ENCODE measurements at regions not wholly inside any gene's neighbourhood (a gene's known extent, or its start where the extent isn't known, plus 50 kb on each side); places are given as distances from the start of the nearest gene placed in this dataset.

DNA sequence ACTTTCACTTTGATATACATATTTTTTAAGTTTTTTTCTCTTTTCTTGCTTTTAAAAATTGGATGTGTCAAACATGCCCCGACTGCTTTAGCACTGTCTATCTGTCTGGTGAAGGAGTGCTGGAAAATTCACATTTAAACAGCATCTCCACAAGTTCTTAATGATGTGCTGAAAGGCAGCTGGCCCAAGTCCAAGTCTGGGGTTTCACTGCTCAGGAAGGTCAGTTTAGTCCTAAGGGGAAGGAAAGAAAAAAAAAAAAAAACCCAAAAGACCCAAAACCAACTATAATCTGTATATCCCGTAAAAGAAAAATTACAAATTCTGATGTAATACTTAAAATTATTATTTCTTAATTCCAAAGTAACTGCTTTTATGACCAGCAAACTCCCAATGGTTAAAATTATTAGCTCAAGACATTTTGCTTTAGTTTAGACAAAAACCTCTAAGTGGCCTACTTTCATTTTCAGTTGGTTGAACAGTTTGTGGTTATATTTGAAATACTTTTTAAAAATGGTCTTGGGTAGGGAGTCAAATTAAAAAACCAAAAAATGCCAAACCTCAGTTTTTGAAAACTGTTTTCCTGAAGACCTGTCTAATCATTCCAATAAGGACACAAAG is 79.5 kb upstream of the PREP start:
- DNase-seq: no peak

DNA sequence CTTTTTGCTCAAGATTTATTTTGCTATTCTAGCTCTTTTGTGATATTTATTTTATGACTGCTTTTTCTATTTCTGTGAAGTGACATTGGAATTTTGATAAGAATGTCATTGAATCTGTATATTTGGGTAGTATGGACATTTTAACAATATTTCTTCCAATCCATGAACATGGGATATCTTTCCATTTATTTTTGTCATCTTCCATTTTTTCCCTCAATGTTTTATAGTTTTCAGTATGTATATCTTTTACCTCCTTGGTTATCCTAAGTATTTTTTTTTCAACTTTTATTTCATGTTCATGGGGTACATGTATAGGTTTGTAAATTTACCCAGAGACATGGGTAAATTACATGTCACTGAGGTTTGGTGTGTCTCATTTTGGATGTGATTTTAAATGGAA is 74.1 kb upstream of the PREP start:
- no peak for DNase-seq

DNA sequence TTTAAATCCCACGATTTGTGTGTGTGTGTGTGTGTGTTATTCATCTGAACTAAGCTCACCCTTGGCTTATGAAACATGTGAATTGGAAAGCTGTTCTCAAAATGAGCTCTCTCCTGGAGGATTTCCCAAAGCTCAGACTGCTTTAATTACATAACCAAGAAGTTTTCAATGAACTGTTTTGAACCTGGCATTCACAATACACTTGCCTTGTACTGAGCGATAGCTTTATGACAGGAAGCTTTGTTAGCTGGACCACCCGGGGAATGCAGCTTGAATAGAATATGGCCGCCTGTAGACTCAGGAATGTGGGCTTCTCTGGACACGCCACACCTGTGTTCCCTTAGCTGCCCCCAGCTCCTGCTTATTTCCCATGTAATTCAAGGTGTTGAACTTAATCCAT is 71.4 kb upstream of the PREP start:
- DNase-seq: no peak

DNA sequence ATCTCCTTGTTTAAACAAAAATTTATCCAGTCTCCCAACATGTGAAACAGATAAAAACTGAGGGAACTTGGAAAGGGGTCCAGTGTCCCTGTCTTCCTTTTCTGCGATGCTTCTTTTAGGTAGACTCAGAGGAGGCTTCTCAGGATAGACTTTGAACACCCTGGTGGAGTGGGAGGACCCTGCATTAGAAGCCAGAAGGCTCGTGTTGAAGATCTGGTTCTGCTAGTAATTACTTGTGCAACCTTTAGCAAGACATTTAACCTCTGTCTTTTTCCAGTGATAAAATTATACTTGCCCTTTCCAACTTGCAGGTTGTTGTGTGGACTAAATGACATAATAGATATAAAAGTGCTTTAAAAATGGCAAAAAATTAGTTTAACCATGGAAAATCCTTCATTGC is 67.1 kb upstream of the PREP start:
- no peak for DNase-seq

DNA sequence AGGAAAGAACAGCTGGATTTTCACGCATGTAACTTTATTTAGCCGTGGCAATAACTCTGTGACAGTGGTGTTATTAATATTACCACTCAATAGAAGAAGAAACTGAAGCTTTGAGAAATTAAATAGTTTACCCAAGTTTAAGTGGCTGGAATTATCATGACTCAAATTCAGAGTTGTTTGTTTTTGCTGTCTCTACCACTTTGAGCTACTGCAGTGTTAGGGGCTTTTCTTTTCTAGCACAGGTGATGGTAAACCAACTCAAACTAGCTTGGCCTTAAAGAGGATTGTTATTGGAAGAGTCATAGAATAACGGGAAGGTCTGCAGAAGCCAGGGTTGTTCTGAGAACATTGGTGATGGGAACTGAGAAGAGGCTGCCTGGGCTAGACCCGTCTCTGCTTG is 66.0 kb upstream of the PREP start:
- DNase-seq: no peak

DNA sequence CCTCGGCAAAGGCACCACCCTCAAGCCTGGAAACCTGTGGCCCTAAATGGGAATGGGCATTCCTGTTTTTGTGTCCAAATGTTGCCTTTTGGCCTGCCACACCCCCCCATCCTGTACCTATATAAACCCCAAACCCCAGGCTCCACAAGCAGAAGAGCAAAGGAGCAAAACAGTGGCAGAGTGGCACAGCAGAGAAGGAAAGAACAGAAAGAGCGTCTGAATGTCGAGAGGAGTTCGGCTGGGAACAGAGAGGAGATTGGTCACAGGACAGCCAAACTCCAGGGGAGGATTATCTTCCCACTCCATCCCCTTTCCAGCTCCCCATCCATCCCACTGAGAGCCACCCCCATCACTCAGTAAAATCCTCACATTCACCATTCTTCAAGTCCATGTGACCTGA is 58.0 kb upstream of the PREP start:
- no peak for DNase-seq

DNA sequence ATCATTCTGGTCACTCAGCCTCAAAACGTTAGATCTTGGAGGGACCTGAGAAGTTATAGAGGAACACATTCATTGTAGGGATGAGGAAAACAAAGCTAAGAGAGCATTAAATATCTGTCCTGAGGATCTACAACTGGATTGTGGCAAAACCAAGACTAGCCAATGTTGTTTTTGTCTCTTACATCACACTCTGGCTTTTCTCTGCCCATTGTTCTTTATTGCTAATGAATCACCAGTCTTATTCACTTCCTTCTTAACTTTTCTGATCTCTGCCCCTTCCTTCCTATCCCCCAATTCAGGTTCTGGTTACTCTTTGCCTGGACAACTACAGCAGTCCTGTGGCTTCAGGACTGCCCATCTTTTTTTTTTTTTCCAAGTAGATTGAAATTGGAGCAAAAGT is 57.0 kb upstream of the PREP start:
- no peak for DNase-seq

DNA sequence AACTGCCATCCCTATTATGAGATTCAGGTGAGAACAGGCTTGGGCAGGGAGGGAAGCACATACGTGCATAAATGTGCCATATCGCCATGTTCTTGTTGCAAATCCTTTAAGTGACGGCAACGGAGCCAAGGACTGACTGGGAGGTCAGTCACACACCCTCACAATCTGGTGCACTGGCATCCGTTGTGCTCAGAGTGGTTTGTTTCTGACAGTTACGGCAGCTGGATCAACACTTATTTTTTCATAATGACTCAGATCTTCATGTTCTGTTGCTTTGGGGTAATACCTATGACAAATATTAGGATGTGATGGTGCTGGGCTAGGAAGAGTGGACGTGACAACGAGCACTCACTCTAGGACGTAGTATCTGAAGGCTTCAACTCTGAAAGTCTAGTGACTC is 56.2 kb upstream of the PREP start:
- DNase-seq: no peak

DNA sequence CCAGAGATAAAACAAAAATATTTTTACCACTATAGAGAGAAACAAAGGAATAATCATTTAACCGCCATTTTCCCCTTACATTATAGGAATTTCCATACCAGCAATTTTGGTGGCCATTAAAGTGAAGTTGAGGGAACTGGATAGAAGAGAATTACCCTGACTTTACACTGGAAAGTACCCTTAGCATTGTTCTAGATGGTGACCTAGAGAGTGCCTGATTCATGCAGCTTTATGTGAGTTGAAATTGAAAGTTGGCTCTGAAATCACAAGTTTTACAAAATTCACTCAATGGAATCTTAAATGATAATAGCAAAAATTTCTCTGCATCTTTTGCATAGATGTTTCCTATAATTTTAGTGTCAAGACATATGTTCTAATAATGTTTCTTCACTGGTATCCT is 55.7 kb upstream of the PREP start:
- no peak for DNase-seq

DNA sequence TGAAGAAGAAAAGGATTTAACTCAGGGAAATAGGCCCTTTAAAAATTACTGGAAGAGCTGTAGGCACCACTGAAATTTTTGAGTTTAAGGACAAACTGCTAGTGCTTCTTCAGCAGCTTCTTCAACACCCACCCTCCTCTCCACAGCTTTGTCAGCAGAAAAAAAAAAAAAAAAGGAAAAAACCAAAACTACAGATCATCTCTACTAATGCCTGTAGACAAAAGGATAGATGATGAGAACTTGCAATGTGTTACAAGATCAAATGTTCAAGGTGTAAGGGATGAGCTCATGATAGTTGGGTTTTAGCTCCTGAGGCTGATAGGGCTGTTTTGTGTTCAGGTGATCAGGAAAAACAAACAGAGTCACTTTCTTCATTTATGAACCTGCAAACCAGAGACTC is 55.2 kb upstream of the PREP start:
- DNase-seq: no peak

DNA sequence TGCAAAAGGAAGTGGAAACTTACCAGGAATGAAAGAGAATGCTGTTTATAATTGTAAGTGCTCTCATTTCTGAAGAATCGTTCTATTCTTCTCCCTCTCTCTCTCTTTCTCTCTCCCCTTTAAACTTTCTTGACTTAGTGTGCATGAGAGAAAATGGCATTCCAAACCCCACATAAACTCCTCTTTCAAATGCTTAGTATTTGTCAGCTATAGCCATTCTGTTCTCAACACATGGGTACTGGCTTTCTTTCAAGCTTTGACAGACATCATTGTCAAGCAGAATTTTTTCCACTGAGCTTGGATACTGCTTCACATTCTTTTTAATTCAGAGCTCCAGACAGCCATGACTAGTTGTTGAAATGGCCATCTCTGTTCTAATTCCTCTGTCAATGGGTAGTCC is 51.1 kb upstream of the PREP start:
- no peak for DNase-seq

DNA sequence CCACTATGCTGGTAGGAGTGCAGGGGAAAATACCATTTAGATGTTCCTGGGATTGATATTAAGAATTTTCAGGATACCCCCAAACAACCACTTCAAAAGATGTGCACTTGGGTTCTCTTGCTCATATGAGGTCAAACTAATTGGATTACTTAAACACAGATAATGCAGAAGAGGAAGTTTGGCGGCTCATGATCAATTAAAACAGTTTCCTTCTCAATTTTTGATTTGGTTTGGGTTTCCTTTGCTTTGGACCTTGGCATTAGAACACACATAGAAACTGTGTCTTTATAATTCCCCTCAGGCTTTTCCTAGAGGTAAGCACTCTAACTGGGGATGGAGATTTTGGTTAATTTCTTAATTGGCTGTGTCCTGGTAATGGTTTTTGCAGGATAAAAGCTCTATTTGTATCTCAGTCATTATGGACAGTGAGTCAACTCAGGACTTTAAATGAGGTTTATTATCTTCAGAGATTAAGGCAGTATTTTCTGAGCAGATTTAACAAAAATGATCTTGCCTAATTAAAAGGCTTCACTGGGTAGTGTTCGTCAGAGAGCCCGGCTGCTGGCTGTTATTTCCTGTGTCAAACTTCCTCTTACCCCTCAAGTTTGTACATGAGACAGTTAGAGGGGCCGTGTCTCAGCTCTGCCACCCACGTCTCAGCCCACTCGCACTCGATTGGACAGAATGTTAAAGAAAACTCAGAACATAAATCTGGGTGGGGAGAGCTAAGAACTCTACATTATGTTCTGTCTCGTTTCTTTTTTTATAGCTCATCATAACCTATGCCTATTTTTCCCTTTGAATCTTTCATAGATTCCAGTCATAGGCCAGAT is 50.3 kb upstream of the PREP start:
- DNase-seq: no peak

Measured in GOT3 (cell line).